CD4-positive, alpha-beta T cell treated with Interleukin-10 for 1 hour (primary cell): ENCODE measurements at regions not wholly inside any gene's neighbourhood (a gene's known extent, or its start where the extent isn't known, plus 50 kb on each side); places are given as distances from the start of the nearest gene placed in this dataset.
"Not testable (repeated sequence)": the region's sequence is repeated elsewhere in the genome, so short reads cannot be mapped to it uniquely, and the experiment has no call there.

Experiments
- DNase-seq: peaks from one replicate; pipeline ENCODE4 v3.0.0-alpha.2; 2020

GRCh38 chr7:79531905-79532664 lies 78.6 kb upstream of the MAGI2 start:
- no peak for DNase-seq

GRCh38 chr7:79531116-79531515 lies 77.6 kb upstream of the MAGI2 start:
- no peak for DNase-seq

GRCh38 chr7:79529881-79530235 lies 76.4 kb upstream of the MAGI2 start:
- no peak for DNase-seq

GRCh38 chr7:79529214-79529880 lies 75.9 kb upstream of the MAGI2 start:
- DNase-seq: no peak

- DNase-seq: no peak
Measured at GRCh38 chr7:79528421-79528820, 75.0 kb upstream of the MAGI2 start.

GRCh38 chr7:79524048-79524447 lies 70.6 kb upstream of the MAGI2 start:
- DNase-seq: no peak

GRCh38 chr7:79523436-79523835 lies 70.0 kb upstream of the MAGI2 start:
- DNase-seq: no peak

GRCh38 chr7:79520543-79520942 lies 67.1 kb upstream of the MAGI2 start:
- DNase-seq: no peak

- no peak for DNase-seq
Measured at GRCh38 chr7:79515358-79515757, 61.9 kb upstream of the MAGI2 start.

- no peak for DNase-seq
Measured at GRCh38 chr7:79513261-79513660, 59.8 kb upstream of the MAGI2 start.

GRCh38 chr7:79512261-79512660 lies 58.8 kb upstream of the MAGI2 start:
- DNase-seq: no peak

- DNase-seq: not testable (repeated sequence)
Measured at GRCh38 chr7:79511056-79511455, 57.6 kb upstream of the MAGI2 start.

- no peak for DNase-seq
Measured at GRCh38 chr7:79507131-79507530, 53.7 kb upstream of the MAGI2 start.

GRCh38 chr7:79506481-79506880 lies 53.0 kb upstream of the MAGI2 start:
- no peak for DNase-seq

- DNase-seq: no peak
Measured at GRCh38 chr7:79504607-79505389, 51.3 kb upstream of the MAGI2 start.
